Endothelial cell (in vitro differentiated cells): ENCODE measurements at regions not wholly inside any gene's neighbourhood (a gene's known extent, or its start where the extent isn't known, plus 50 kb on each side); places are given as distances from the start of the nearest gene placed in this dataset.

Source experiments
- DNase-seq: peaks from one replicate; pipeline ENCODE4 v3.0.0; 2021; ENCODE audit warnings: low spot score
- H3K27ac Mint-ChIP-seq: one replicate; pipeline ENCODE4 v1.8.0; 2021; ENCODE audit warnings: mixed read lengths, inconsistent platforms; ENCODE audit not compliant: unreplicated experiment
- H3K27me3 Mint-ChIP-seq: one replicate; pipeline ENCODE4 v1.8.0; 2021; ENCODE audit warnings: mild to moderate bottlenecking, moderate library complexity, mixed read lengths, inconsistent platforms; ENCODE audit not compliant: unreplicated experiment
- H3K36me3 Mint-ChIP-seq: one replicate; pipeline ENCODE4 v1.8.0; 2021; ENCODE audit warnings: mild to moderate bottlenecking, low read depth, mixed read lengths, inconsistent platforms; ENCODE audit not compliant: unreplicated experiment
- H3K4me1 Mint-ChIP-seq: one replicate; pipeline ENCODE4 v1.8.0; 2021; ENCODE audit warnings: mild to moderate bottlenecking, mixed read lengths, inconsistent platforms; ENCODE audit not compliant: unreplicated experiment
- H3K4me3 Mint-ChIP-seq: one replicate; pipeline ENCODE4 v1.8.0; 2021; ENCODE audit warnings: mild to moderate bottlenecking, mixed read lengths, inconsistent platforms; ENCODE audit not compliant: unreplicated experiment
- H3K9me3 Mint-ChIP-seq: one replicate; pipeline ENCODE4 v1.8.0; 2021; ENCODE audit warnings: mixed read lengths, inconsistent platforms; ENCODE audit not compliant: unreplicated experiment
- CTCF ChIP-seq: fragments of 200-600 bp; sonication (generic); IDR thresholded peaks from one replicate; pipeline ENCODE4 v1.5.0; 2021; ENCODE audit warnings: antibody characterized with exemption; ENCODE audit not compliant: unreplicated experiment

DNA sequence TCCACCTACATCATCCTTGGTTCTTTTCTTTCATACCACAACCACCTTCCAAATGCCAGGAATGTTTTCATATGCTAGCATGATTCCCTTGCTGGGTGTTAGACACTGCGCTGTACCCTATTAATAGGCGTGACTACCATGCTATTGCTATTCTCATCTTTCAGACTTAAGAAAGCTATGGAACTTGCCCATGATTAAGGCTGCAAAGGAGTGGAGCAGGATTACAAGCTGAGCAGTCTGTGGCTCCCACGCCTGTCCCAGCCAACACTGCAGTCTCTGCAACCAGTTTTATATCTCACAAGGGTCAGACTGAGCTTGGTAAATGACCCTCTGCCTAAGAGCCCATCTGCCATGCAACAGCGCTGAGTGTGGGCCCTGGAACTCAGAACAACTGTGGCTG, 285.7 kb upstream of the POU3F3 start:
- Mint-ChIP-seq H3K27me3 (no peaks in the 10 kb centered on the region), H3K27ac (no peak overlapping the region), H3K36me3 (no peaks in the 10 kb centered on the region), H3K9me3 (no peaks in the 10 kb centered on the region), H3K4me3 (no peak overlapping the region), H3K4me1 (no peaks in the 10 kb centered on the region)
- DNase-seq = no peak
- no peak for TF ChIP-seq CTCF

- no peaks in the 10 kb centered on the region for H3K4me1 Mint-ChIP-seq
- H3K36me3 Mint-ChIP-seq = no peaks in the 10 kb centered on the region
- no peak overlapping the region for H3K27ac Mint-ChIP-seq
- no peaks in the 10 kb centered on the region for H3K9me3 Mint-ChIP-seq
- no peak overlapping the region for H3K4me3 Mint-ChIP-seq
- no peak for DNase-seq
- TF ChIP-seq CTCF = no peak
- no peaks in the 10 kb centered on the region for H3K27me3 Mint-ChIP-seq
Observed at GRCh38 chr2:104570259-104570658, 283.7 kb upstream of the POU3F3 start.

GRCh38 chr2:104572834-104573233, 281.1 kb upstream of the POU3F3 start:
- Mint-ChIP-seq H3K4me3 (no peak overlapping the region), H3K27me3 (no peaks in the 10 kb centered on the region), H3K27ac (no peak overlapping the region), H3K9me3 (no peaks in the 10 kb centered on the region), H3K4me1 (no peaks in the 10 kb centered on the region), H3K36me3 (no peaks in the 10 kb centered on the region)
- TF ChIP-seq CTCF = no peak
- no peak for DNase-seq

- no peak for TF ChIP-seq CTCF
- no peak overlapping the region for H3K27ac Mint-ChIP-seq
- H3K9me3 Mint-ChIP-seq = no peaks in the 10 kb centered on the region
- no peak for DNase-seq
- H3K27me3 Mint-ChIP-seq = no peaks in the 10 kb centered on the region
- no peaks in the 10 kb centered on the region for H3K36me3 Mint-ChIP-seq
- H3K4me1 Mint-ChIP-seq = no peaks in the 10 kb centered on the region
- no peak overlapping the region for H3K4me3 Mint-ChIP-seq
Observed at GRCh38 chr2:104574367-104574766, 279.5 kb upstream of the POU3F3 start.

DNA sequence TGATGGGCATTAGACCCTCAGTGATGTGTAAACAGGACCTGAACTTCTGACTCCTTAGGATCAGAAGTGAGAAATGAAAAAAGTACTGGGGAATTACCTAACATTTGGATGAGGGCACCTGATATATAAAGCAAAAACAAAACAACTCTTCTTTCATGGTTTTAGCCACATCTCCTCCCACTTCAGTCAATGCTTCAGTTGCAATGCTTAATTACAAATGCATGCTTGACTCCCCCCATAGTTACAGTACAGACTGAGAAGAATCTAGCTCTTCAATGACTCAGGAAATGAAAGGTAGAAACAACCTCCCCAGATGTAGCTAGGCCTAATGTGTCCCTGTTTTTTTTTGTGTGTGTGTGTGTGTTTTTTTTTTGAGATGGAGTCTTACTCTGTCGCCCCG, 276.8 kb upstream of the POU3F3 start:
- H3K27me3 Mint-ChIP-seq = peaks cover 2% of the 10 kb centered on the region
- no peaks in the 10 kb centered on the region for H3K9me3 Mint-ChIP-seq
- no peak for TF ChIP-seq CTCF
- no peak overlapping the region for H3K27ac Mint-ChIP-seq
- H3K36me3 Mint-ChIP-seq = no peaks in the 10 kb centered on the region
- no peak for DNase-seq
- H3K4me1 Mint-ChIP-seq = no peaks in the 10 kb centered on the region
- no peak overlapping the region for H3K4me3 Mint-ChIP-seq
